ENCODE measurements at regions not wholly inside any gene's neighbourhood (a gene's known extent, or its start where the extent isn't known, plus 50 kb on each side); places are given as distances from the start of the nearest gene placed in this dataset.

GRCh38 chr2:18437909-18438308 is 122.5 kb downstream of the RDH14 start:
- CTCF ChIA-PET = interaction anchor here (1.3 kb wide), 1 partner anchor 925 kb away, joined by 3 read pairs; no protein-coding TSS in a partner anchor
- no TSS peak for BruUV-seq (replicated peaks)
- Histone ChIP-seq H3K27ac (ENCODE audit: insufficient read depth, low read depth, low read length) (no peak overlapping the region), H3K4me3 (replicated peaks in 1 of 3; ENCODE audit: insufficient read depth in 1 of 3, low read depth in 1 of 3, low read length in 3 of 3) (no peak overlapping the region), H3K9ac (replicated peaks; ENCODE audit: extremely low read depth, insufficient read depth, low read length) (no peak overlapping the region), H3K4me1 (ENCODE audit: control insufficient read depth, extremely low read depth, insufficient read depth, low read length) (peaks cover 5% of the 10 kb centered on the region), H2AFZ (ENCODE audit: low read depth, low read length) (no peak overlapping the region), H3K9me1 (replicated peaks; ENCODE audit: control insufficient read depth, extremely low read depth, insufficient read depth, low read length) (no peaks in the 10 kb centered on the region), H3K27me3 (ENCODE audit: control insufficient read depth in 2 of 2, insufficient read depth in 2 of 2, low read length in 2 of 2) (no peaks in the 10 kb centered on the region), H3K36me3 (ENCODE audit: control insufficient read depth in 2 of 2, extremely low read depth in 1 of 2, insufficient read depth in 2 of 2, low read length in 2 of 2) (no peaks in the 10 kb centered on the region), H3K79me2 (ENCODE audit: control insufficient read depth, insufficient read depth, low read length) (no peaks in the 10 kb centered on the region), H4K20me1 (replicated peaks; ENCODE audit: control insufficient read depth, extremely low read depth, insufficient read depth, low read length) (no peaks in the 10 kb centered on the region), H3K9me3 (replicated peaks; ENCODE audit: control insufficient read depth, insufficient read depth, low read length) (no peaks in the 10 kb centered on the region), H3K4me2 (ENCODE audit: insufficient read depth, low read length) (no peak overlapping the region)
- TF ChIP-seq POLR2AphosphoS5 (IDR thresholded peaks at IDR 0.05; ENCODE audit: insufficient read depth, low read depth, low read length) (no peak), EZH2 (IDR thresholded peaks at IDR 0.05; ENCODE audit: borderline replicate concordance, low read depth, low read length, severe bottlenecking) (no peak), POLR2A (IDR thresholded peaks at IDR 0.05; ENCODE audit: low read depth, low read length) (no peak), GATA2 (IDR thresholded peaks at IDR 0.05; ENCODE audit: insufficient read depth, insufficient read length, low read depth, low read length) (no peak), MYC (IDR thresholded peaks at IDR 0.05; ENCODE audit: low read depth, low read length) (no peak), JUN (IDR thresholded peaks at IDR 0.05; ENCODE audit: borderline replicate concordance, insufficient read depth, insufficient read length, low read depth) (no peak), MAX (IDR thresholded peaks at IDR 0.05; ENCODE audit: insufficient read depth, insufficient read length) (no peak), FOS (IDR thresholded peaks at IDR 0.05; ENCODE audit: borderline replicate concordance, insufficient read depth, low read length) (no peak), CTCF (IDR thresholded peaks at IDR 0.05; ENCODE audit: extremely low read depth in 1 of 2, insufficient read depth in 1 of 2, low read depth in 1 of 2, low read length in 2 of 2) (no peak)
- FAIRE-seq (no peak), DNase-seq (ENCODE audit: low read depth, low spot score) (no peak)
- intact Hi-C loops (cut with micrococcal nuclease) (loop anchor here (5.0 kb wide), 3 partner anchors 84 to 1931 kb away; no protein-coding TSS in a partner anchor), dilution Hi-C loops (cut with MboI; ENCODE audit: extremely low pct_ligation_motif_present, low sequenced_read_pairs) (no loop called here)
- POLR2A ChIA-PET = no interaction called here

Measured in endothelial cell of umbilical vein (primary cell).